HG02642 (cell line): ENCODE measurements at regions not wholly inside any gene's neighbourhood (a gene's known extent, or its start where the extent isn't known, plus 50 kb on each side); places are given as distances from the start of the nearest gene placed in this dataset.
"Not testable (repeated sequence)": the region's sequence is repeated elsewhere in the genome, so short reads cannot be mapped to it uniquely, and the experiment has no call there.

ENCODE experiments used
- ATAC-seq: cut with Tn5 transposase; IDR thresholded peaks from one replicate; pipeline ENCODE4 v1.9.1; 2021; ENCODE audit warnings: mild to moderate bottlenecking; ENCODE audit not compliant: unreplicated experiment, poor library complexity

- ATAC-seq, result no peak
These were observed 64.8 kb upstream of the TBC1D3K start for GRCh38 chr17:37859451-37859850.

GRCh38 chr17:37858391-37858790 is 65.8 kb upstream of the TBC1D3K start:
- not testable (repeated sequence) for ATAC-seq

GRCh38 chr17:37856245-37856644 is 68.0 kb upstream of the TBC1D3K start:
- ATAC-seq, result no peak

- ATAC-seq, result no peak
These were observed 74.6 kb upstream of the TBC1D3K start for GRCh38 chr17:37849617-37849972.

GRCh38 chr17:37848690-37849616 is 75.3 kb upstream of the TBC1D3K start:
- no peak for ATAC-seq

- ATAC-seq, result no peak
These were observed 76.3 kb upstream of the TBC1D3K start for GRCh38 chr17:37847811-37848331.

- ATAC-seq, result no peak
These were observed 77.1 kb upstream of the TBC1D3K start for GRCh38 chr17:37847102-37847501.

GRCh38 chr17:37844977-37845293 is 79.3 kb upstream of the TBC1D3K start:
- no peak for ATAC-seq

- peak; percentile 69 for ATAC-seq
These were observed 79.8 kb upstream of the TBC1D3K start for GRCh38 chr17:37844158-37844976.

GRCh38 chr17:37842401-37842800 is 81.8 kb upstream of the TBC1D3K start:
- no peak for ATAC-seq

- ATAC-seq, result no peak
These were observed 83.0 kb upstream of the TBC1D3K start for GRCh38 chr17:37841232-37841631.

- ATAC-seq, result no peak
These were observed 83.6 kb upstream of the TBC1D3K start for GRCh38 chr17:37840576-37840975.

- ATAC-seq, result no peak
These were observed 84.8 kb upstream of the TBC1D3K start for GRCh38 chr17:37839196-37839978.

- no peak for ATAC-seq
These were observed 85.9 kb upstream of the TBC1D3K start for GRCh38 chr17:37838276-37838675.

GRCh38 chr17:37836593-37836992 is 87.6 kb upstream of the TBC1D3K start:
- ATAC-seq, result no peak

- ATAC-seq, result no peak
These were observed 89.3 kb upstream of the HNF1B start for GRCh38 chr17:37834168-37834567.

- ATAC-seq, result peak; percentile 36
These were observed 88.5 kb upstream of the HNF1B start for GRCh38 chr17:37833237-37833859.

GRCh38 chr17:37831986-37832385 is 87.1 kb upstream of the HNF1B start:
- ATAC-seq, result no peak

GRCh38 chr17:37831492-37831891 is 86.6 kb upstream of the HNF1B start:
- ATAC-seq, result no peak
